HG02571 (cell line): ENCODE measurements at regions not wholly inside any gene's neighbourhood (a gene's known extent, or its start where the extent isn't known, plus 50 kb on each side); places are given as distances from the start of the nearest gene placed in this dataset.
A peak's percentile ranks its signal among the peaks of the same experiment; 100 is the strongest.
"Not testable (repeated sequence)": the region's sequence is repeated elsewhere in the genome, so short reads cannot be mapped to it uniquely, and the experiment has no call there.

Source experiments
- ATAC-seq: cut with Tn5 transposase; IDR thresholded peaks from one replicate; pipeline ENCODE4 v1.9.1; 2021; ENCODE audit warnings: mild to moderate bottlenecking, moderate library complexity; ENCODE audit not compliant: unreplicated experiment

- no peak for ATAC-seq
These were observed 127.1 kb downstream of the MRPS30 start for GRCh38 chr5:44935871-44936270.

GRCh38 chr5:44942524-44943001 is 133.8 kb downstream of the MRPS30 start:
- no peak for ATAC-seq

DNA sequence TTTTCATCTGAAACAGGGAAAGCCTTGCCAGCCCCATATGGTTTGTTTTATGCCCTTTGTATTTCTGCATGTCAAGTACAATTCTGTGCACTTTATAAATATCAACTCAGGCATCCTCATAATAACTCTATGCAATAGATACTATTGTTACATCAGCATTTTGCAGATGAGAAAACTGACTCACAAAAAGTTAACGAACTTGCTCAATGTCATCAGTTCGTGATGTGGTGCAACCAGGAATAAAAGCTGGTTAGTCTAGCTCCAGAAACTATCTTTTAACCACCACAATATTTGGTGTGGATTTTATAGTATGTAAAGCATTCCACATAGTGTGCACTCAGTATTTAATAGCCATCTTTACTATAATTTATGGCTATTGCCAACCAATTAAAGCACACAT is 134.9 kb downstream of the MRPS30 start:
- no peak for ATAC-seq

DNA sequence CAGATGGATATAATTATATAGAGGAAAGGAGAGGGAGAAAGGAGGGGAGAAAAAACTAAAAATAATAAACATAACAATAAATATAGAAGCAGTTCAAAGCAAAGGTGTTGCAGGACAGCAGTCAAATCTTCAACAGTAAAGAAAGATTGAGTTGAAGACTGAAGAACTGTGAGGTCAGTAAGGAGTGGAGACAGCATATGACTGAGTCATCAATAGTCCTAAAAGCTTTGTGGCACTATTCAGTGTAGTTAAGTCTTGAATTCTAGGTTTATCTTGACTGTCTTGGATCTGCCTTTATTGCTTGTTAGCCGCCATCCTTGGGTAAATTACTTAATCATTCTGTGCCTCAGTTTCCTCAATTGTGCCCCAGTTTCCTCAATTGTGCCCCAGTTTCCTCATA is 137.0 kb downstream of the MRPS30 start:
- ATAC-seq, result no peak

DNA sequence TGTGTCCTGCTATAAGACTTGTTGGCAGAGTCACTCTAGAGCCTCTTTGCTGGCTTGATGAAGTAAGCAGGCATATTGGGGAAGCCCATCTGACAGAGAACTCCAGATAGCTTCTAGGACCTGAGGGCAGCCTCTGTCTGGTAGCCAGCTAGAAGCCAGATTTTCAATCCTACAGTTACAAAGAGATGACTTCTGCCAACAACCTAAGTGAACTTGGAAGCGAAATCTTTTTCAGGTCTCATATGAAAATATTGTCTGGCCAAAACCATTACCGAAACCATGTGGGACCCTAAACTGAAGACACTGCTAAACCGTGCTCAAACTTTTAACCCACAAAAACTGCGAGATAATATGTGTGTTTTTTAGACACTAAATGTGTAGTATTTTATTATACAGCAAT is 140.9 kb downstream of the MRPS30 start:
- no peak for ATAC-seq

DNA sequence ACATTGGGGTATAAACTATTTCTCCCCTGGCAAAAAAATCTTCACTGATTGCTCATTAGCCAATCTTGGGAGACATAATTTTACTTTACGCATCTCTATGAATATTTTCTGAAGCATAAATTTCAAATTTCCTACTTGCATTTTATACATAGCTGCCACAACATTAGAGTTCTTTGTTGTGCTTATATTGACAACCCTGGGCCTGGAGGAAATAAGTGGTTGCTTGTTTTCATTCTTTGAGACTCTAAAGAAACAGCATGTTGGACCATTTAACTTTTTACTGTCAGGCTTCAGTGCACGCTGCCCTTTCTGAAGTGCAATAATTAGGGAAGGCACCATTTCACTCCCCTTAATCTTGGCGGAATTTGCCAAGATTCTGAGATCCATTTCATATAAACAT is 142.6 kb downstream of the MRPS30 start:
- no peak for ATAC-seq

GRCh38 chr5:44952376-44952775 is 143.6 kb downstream of the MRPS30 start:
- ATAC-seq, result peak; percentile 79

DNA sequence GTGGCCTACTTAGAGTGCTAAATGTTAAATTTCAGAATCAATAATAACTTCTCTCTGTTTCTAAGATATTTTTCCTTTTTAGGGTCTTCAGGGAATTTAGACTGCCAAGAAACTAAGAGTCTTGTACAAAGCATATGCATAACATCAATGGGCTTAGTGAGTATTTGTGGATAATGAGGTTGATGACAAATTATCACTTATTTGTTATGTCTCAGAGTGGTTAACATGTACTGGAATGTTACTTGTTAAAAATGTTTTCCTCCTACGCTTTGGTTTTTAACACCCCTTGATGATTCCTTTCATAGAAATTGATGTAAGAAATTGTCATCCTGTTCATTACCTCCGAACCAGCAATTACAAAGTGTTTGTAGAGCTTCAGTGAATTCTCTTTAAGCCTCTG is 144.3 kb downstream of the MRPS30 start:
- no peak for ATAC-seq

DNA sequence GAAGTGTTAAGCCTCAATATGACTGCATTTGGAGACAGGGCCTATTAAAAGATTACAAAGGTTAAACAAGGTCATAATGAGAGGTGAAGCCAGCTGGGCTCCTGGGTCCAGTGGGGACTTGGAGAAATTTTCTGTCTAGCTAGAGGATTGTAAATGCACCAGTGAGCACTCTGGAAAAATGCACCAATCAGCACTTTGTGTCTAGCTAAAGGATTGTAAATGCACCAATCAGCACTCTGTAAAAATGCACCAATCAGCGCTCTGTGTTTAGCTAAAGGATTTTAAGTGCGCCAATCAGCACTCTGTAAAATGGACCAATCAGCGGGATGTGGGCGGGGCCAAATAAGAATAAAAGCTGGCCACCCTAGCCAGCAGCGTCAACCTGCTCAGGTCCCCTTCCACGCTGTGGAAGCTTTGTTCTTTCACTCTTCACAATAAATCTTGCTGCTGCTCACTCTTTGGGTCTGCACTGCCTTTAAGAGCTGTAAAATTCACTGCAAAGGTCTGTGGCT is 150.3 kb downstream of the MRPS30 start:
- not testable (repeated sequence) for ATAC-seq

GRCh38 chr5:44969825-44970224 is 161.1 kb downstream of the MRPS30 start:
- no peak for ATAC-seq

DNA sequence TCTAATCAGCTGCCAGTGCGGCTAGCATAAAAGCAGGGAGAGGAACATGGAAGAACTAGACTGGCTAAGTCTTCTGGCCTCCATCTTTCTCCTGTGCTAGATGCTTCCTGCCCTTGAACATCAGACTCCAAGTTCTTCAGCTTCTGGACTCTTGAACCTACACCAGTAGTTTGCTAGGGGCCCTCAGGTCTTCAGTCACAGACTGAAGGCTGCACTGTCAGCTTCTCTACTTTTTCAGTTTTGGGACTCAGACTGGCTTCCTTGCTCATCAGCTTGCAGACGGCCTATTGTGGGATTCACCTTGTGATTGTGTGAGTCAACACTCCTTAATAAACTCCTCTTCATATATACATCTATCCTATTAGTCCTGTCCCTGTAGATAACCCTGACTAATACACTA is 162.2 kb downstream of the MRPS30 start:
- not testable (repeated sequence) for ATAC-seq

- ATAC-seq, result no peak
These were observed 166.1 kb downstream of the MRPS30 start for GRCh38 chr5:44974813-44975212.

DNA sequence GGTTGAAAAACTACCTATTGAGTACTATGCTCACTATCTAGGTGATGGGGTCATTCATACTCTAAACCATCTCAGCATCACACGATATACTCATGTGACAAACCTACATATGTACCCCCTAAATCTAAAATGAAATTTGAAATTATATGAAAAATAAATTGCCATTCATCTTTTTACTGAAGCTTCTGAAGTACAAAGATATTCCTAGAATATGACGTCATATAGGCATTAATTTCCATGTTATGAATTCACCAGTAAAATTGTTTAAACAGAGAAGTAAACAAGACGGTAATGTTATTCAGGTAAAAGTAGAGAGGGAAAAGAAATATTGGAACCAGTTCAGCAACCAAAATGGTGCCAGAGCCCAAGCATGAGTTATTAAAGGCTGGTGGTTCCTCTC is 173.0 kb downstream of the MRPS30 start:
- ATAC-seq, result no peak

DNA sequence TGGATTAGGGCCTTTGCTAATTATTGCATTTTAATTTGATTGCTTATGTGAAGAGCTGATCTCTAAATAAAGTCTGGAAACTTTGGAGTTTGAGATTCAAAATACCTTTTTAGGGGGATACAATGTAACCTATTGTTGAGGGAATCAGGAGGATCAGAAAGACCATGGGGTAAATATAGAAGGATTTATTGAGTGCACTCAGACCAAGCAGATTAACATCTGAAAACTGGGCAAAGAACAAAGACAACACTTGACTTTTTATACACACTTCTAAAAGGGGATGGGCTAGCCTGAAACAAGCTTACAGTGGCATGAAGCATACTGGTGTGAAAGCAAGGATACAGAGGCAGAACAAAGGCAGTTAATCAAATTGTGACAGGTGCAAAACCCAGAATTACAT is 174.3 kb downstream of the MRPS30 start:
- no peak for ATAC-seq

DNA sequence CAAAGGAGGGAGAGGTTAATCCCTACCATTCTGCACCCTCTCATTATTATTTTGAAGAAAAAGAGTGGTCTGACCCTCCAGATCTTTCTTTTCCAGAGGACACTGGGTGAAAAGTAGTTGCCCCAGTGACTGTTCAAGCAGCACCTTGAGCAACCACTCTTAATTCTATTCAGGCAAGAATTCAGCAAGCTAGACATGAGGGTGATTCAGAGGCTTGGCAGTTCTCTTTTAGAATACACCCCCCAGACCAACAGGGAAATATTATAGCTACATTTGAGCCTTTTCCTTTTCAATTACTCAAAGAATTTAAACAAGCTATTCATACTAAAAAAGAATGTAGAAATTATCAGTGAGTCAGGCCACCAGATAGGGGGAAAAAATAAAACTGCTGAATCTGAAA is 178.3 kb downstream of the MRPS30 start:
- ATAC-seq, result no peak

GRCh38 chr5:44991693-44992092 is 182.9 kb downstream of the MRPS30 start:
- no peak for ATAC-seq

DNA sequence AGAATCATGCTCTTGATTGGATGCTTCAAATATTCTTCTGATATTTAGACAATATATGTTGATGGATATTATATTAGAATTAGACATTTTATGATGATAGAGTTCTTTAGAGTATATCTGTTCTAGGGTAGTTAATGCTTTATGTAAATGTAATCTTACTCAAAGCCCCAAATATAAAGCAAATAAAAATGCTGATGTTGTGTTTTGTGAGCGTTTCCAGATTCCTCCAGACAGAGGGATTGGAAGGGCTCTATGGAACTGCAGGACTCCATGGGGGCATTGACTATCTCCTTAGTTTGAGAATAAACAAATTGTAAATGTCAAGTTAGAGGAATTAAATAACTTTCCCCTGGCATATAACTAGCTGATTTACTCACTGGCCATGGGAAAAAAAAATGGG is 184.5 kb downstream of the MRPS30 start:
- ATAC-seq, result no peak

DNA sequence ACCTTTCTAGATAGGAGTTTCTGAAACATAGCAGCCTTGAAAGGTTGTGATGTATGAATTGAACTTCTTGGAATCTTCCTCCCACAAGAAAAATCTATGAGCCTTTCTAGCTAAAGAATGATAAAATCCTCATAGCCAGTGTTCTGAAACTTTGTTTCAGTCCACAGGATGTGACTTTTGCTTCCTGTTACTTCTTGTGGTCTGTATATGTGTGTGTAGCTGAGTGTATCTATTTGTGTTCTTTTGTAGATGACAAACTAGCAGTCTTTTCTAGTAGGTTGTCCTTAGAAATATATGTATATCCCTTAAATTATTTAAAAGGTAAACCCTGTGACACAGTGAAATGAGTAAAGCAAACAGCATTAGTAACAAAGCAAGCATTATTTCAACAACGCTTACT is 188.8 kb downstream of the MRPS30 start:
- ATAC-seq, result no peak

DNA sequence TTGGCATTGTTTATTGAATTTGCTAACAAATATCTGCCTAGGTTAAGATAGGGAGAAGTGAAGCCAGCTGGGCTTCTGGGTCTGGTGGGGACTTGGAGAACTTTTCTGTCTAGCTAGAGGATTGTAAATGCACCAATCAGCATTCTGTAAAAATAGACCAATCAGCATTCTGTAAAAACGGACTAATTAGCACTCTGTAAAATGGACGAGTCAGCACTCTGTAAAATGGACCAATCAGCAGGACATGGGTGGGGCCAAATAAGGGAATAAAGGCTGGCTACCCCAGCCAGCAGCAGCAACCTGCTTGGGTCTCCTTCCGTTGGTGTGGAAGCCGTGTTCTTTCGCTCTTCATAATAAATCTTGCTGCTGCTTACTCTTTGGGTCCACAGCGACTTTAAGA is 198.4 kb downstream of the MRPS30 start:
- ATAC-seq, result not testable (repeated sequence)

- ATAC-seq, result no peak
These were observed 208.8 kb downstream of the MRPS30 start for GRCh38 chr5:45017568-45017967.

GRCh38 chr5:45029553-45029952 is 220.8 kb downstream of the MRPS30 start:
- no peak for ATAC-seq

- ATAC-seq, result no peak
These were observed 227.2 kb downstream of the MRPS30 start for GRCh38 chr5:45035991-45036390.

- ATAC-seq, result no peak
These were observed 229.2 kb downstream of the MRPS30 start for GRCh38 chr5:45037927-45038326.
